Body of pancreas (tissue), 4 donors: ENCODE measurements at regions not wholly inside any gene's neighbourhood (a gene's known extent, or its start where the extent isn't known, plus 50 kb on each side); places are given as distances from the start of the nearest gene placed in this dataset.
"Not testable (repeated sequence)": the region's sequence is repeated elsewhere in the genome, so short reads cannot be mapped to it uniquely, and the experiment has no call there.

Source experiments
- CTCF ChIP-seq, 7 experiments: fragments of 450-650 bp in 4 of 7; fragments of 200-600 bp in 3 of 7; sonication (generic) in 3 of 7; IDR thresholded peaks; one replicate each; pipeline ENCODE4 v1.5.1; 2016 to 2019; ENCODE audit warnings: antibody characterized with exemption in 7 of 7
- POLR2A ChIP-seq, 3 donors: fragments of 450-650 bp; IDR thresholded peaks; one replicate each; pipeline ENCODE4 v1.6.1; 2016; ENCODE audit warnings: antibody characterized with exemption in 3 of 3, mild to moderate bottlenecking in 2 of 3

GRCh38 chr1:243067056-243067455 lies 188.0 kb downstream of the CEP170 start:
- not testable (repeated sequence) for TF ChIP-seq CTCF, POLR2A (IDR thresholded peaks at IDR 0.05)
